ACC112 (cell line): ENCODE measurements at regions not wholly inside any gene's neighbourhood (a gene's known extent, or its start where the extent isn't known, plus 50 kb on each side); places are given as distances from the start of the nearest gene placed in this dataset.

ENCODE experiments used
- H2AFZ ChIP-seq: fragments of 200-600 bp; sonication (generic); one replicate; pipeline ENCODE4 v1.6.0; 2017; ENCODE audit warnings: antibody characterized with exemption, low read length; ENCODE audit not compliant: unreplicated experiment
- H3K27ac ChIP-seq: fragments of 200-600 bp; sonication (generic); 2 replicates; pipeline ENCODE4 v1.5.1; 2014; ENCODE audit warnings: low read depth, mild to moderate bottlenecking, antibody characterized with exemption, low read length, moderate library complexity
- H3K27me3 ChIP-seq: fragments of 200-600 bp; sonication (generic); 2 replicates; pipeline ENCODE4 v1.6.1; 2014; ENCODE audit warnings: mild to moderate bottlenecking, antibody characterized with exemption, low read length, moderate library complexity, mixed read lengths; ENCODE audit not compliant: insufficient read depth
- H3K36me3 ChIP-seq: fragments of 200-600 bp; sonication (generic); 2 replicates; pipeline ENCODE4 v1.6.1; 2016; ENCODE audit warnings: mild to moderate bottlenecking, antibody characterized with exemption, low read length, moderate library complexity, mixed read lengths; ENCODE audit not compliant: insufficient read depth
- H3K4me1 ChIP-seq: fragments of 200-600 bp; sonication (generic); one replicate; pipeline ENCODE4 v1.6.1; 2016; ENCODE audit warnings: low read length, mixed read lengths; ENCODE audit not compliant: insufficient read depth, unreplicated experiment, control insufficient read depth
- H3K4me3 ChIP-seq: fragments of 200-600 bp; sonication (generic); 2 replicates; pipeline ENCODE4 v1.5.1; 2014; ENCODE audit warnings: mild to moderate bottlenecking, low read depth, low read length
- H3K79me2 ChIP-seq: fragments of 200-600 bp; sonication (generic); one replicate; pipeline ENCODE4 v1.6.0; 2016; ENCODE audit warnings: low read length; ENCODE audit not compliant: control insufficient read depth, unreplicated experiment, insufficient read depth

DNA sequence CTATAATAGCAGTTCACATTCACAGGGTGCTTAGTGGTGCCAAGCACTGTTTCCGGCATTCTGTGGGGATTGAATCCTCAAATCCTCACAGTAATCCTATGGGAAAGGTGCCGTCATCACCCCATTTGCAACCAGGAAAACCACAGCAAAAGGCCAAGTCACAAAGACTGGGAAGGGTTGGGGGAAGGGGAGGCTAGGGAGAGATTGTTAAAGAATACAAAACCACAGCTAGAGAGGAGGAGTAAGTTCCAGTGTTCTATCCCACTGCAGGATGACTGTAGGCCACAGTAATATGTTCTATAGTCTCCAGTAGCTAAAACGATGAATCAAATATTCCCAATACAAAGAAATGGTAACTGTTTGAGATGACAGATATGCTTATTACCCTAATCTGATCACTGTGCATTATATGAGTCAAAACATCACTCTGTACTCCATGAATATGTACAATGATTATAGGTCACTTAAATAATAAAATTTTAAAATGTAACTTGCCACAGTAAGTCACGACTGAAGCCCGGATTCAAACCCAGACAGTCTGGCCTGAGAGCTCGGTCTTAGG, 256.8 kb downstream of the TOMM20 start:
- Histone ChIP-seq H3K4me3 (no peak overlapping the region), H3K27ac (no peak overlapping the region), H2AFZ (no peak overlapping the region), H3K4me1 (peaks cover 19% of the 10 kb centered on the region), H3K79me2 (no peaks in the 10 kb centered on the region), H3K36me3 (no peaks in the 10 kb centered on the region), H3K27me3 (no peaks in the 10 kb centered on the region)

DNA sequence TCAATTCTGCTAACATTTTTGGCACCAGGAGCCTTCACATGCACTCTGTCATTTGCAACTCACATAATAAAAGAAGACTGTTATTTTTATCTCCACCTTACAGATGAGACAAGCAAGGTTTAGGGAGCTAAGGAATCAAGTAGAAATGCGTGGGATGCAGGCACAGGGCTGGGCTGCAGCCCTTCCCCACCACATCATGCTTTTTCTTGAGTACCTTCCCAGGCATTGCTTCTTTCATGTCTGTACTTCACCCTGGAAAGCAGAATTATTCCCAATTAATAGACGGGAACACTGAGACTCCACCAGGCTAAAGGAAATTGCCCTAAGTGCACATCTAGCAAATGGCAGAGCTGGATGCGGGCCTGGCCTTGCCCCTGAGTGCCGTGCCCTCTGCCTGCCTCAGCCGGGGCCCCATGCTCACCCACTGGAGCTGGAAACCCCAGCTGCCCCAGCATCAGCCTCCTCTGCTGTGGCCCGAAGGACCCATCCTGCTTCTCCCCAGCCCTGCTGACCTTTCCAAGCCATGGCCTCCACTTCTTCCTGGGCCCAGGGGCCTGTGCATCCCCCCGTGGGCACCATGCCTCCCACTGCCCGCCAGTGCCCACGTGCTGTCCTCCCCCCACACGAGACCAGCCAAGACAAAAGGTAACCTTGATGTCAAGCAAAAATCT, 257.5 kb downstream of the TOMM20 start:
- Histone ChIP-seq H2AFZ (no peak overlapping the region), H3K79me2 (no peaks in the 10 kb centered on the region), H3K4me3 (no peak overlapping the region), H3K27ac (no peak overlapping the region), H3K36me3 (no peaks in the 10 kb centered on the region), H3K27me3 (no peaks in the 10 kb centered on the region), H3K4me1 (peaks cover 19% of the 10 kb centered on the region)

DNA sequence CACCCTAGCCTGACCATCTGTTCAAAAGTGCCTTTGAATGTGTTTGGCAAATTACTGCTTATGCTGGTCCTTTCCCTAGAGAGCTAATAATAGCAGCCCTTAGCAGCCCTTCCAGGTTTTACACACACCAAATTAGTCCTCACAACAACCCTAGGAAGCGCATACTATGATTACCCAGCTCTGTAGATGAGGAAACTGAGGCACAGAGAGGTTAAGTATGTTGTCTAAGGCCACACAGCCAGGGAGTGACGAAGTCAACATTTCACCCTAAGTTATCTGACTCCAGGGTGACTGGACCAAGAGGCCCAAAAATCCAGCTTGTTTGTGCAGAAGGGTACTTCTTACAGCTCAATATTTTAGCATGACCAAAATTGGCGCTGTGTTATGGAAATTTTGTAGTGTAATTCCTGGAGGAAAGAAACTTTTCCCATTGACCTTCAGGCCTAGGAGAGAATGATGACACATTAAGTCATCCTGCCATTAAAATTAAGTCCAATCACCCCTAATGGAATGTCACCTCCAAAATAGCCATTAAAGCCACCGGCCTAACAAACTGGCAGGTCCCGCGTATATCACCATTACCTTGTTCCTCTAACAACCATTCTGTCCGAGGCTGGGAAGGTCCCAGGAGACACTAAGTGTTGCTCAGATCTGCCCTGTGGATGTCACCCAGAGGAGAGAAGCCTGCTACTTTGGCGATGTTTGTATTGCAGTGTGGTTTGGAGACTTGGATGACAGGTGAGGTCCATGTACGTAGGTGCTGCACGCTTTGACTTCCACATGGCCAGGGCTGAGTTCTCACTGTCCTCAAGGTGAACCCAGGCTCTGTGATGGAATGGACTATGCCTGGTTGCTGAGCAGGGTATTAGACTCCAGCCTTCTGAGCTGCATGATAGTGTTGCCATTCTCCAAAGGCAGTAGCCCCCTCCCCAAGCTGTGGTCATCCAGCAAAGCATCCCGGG, 258.3 kb downstream of the TOMM20 start:
- Histone ChIP-seq H3K27me3 (no peaks in the 10 kb centered on the region), H3K36me3 (no peaks in the 10 kb centered on the region; the same call in 1 of the 2 replicates), H3K4me3 (no peak overlapping the region), H3K79me2 (no peaks in the 10 kb centered on the region), H2AFZ (no peak overlapping the region), H3K4me1 (peaks cover 15% of the 10 kb centered on the region), H3K27ac (no peak overlapping the region)

DNA sequence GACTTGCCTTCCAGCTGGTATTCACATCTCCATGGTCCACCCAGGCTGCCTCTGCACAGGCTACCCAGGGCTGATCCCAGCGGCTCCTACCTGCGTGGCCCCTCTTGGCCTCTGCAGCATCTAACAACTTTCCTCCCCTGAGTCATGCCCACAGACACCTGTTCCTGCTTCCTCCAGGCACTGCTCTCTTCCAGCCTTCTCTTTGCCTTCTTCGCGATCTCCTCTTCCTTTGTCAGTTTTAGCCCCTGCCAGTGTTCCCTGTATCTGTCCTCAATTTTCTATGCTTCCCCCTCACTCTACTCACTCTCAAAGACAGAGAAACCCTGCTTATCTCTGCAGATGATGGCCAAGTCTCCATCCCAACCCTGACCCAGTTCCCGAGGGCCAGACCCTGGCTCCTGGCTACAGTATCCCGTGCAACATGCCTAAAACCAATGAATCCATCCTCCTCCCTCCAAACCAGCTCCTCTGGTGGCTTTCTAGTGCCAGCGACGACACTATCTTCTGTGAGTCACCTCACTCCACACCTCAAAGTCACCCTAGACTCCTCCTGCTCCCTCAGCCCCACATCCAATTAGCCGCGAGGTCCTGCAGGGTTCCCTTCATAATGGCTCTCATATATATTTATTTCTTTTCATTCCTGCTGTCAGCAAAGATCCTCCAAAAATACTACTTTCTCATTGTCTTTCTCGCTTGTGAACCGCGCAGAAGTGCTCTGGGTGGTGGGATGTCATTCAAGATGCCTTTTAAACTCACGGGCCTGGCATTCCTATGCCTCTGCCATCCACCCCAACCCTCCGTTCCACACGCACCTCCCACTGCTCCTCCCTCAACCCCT, 259.2 kb downstream of the TOMM20 start:
- peaks cover 15% of the 10 kb centered on the region for H3K4me1 ChIP-seq
- no peak overlapping the region for H3K27ac ChIP-seq

DNA sequence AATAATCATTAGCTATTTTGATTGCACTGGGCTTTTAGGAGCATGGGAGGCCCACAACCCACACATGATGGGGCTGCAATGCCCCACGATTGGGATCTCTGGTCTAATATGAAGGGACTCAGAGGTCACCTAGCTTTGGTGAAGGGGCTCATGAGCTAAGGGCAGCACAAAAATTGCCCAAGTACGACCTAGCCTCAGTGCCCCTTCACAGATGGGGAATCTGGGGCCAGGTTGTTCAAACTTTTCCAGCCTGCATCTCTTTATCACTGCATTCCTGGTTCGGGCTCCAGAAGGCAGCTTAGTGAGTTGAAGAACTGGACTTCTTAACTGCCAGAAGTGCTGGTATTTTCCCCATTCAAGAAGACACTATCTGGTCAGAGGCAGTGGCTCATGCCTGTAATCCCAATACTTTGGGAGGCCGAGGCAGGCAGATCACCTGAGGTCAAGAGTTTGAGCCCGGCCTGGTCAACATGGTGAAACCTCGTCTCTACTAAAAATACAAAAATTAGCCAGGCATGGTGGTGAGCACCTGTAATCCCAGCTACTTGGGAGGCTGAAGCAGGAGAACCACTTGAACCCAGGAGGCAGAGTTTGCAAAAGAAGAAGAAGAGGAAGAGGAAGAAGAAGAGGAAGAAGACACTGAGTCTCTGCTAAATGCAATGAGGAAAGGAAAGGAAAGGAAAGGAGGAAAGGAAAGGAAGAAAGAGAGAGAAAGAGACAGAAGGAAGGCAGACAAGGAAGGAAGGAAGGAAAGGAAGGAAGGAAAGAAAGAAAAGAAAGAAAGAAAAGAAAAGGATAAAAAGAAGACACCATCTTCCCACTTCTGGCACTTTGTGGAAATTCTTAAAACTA, 258.5 kb upstream of the IRF2BP2 start:
- no peaks in the 10 kb centered on the region for H3K27me3 ChIP-seq
- no peaks in the 10 kb centered on the region; the same call in 1 of the 2 replicates for H3K36me3 ChIP-seq
- no peaks in the 10 kb centered on the region for H3K79me2 ChIP-seq
- H2AFZ ChIP-seq: no peak overlapping the region
- H3K27ac ChIP-seq: no peak overlapping the region
- peaks cover 23% of the 10 kb centered on the region for H3K4me1 ChIP-seq
- H3K4me3 ChIP-seq: no peak overlapping the region

More for the DNA sequence above, 259.2 kb downstream of the TOMM20 start:
- no peaks in the 10 kb centered on the region for H3K27me3 ChIP-seq
- no peaks in the 10 kb centered on the region for H3K79me2 ChIP-seq
- H2AFZ ChIP-seq: no peak overlapping the region
- no peak overlapping the region for H3K4me3 ChIP-seq
- H3K36me3 ChIP-seq: no peaks in the 10 kb centered on the region; the same call in 1 of the 2 replicates

DNA sequence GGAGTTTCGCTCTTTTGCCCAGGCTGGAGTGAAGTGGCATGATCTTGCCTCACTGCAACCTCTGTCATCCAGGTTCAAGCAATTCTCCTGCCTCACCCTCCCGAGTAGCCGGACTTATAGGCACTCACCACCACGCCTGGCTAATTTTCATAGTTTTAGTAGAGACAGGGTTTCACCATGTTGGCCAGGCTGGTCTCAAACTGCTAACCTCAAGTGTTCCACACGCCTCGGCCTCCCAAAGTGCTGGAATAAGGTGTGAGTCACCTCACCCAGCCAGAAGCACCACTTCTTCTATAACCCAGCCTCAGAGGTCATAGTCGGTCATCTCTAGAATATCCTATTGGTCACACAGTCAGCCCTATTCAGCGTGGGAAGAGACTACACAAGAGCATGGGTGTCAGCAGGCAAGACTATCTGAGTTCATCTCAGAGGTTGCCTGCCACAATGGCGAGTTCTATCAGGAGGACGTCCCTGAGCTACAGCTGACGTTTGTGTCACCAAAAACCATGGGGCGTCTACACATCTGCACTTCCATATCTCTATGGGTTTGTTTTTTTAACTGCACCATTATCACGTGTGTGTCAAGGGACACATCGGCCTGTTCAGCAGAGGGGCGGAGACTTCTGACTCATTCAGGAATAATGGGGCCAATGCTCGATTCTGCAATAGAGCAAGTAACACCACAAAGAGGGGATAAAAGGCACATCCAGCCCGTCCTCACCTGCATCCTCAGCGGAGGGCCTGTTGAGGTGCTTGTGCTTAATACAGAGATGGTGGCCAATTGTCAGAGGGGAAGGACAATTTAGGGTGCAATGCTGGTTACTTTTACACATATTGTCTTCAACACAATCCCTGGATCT, 256.3 kb upstream of the IRF2BP2 start:
- peak overlapping the region; percentile 16 for H2AFZ ChIP-seq
- no peaks in the 10 kb centered on the region; the same call in 1 of the 2 replicates for H3K36me3 ChIP-seq
- H3K4me3 ChIP-seq: no peak overlapping the region
- H3K27me3 ChIP-seq: no peaks in the 10 kb centered on the region
- no peaks in the 10 kb centered on the region for H3K79me2 ChIP-seq
- peaks cover 36% of the 10 kb centered on the region for H3K4me1 ChIP-seq
- H3K27ac ChIP-seq: peak overlapping the region; percentile 40

DNA sequence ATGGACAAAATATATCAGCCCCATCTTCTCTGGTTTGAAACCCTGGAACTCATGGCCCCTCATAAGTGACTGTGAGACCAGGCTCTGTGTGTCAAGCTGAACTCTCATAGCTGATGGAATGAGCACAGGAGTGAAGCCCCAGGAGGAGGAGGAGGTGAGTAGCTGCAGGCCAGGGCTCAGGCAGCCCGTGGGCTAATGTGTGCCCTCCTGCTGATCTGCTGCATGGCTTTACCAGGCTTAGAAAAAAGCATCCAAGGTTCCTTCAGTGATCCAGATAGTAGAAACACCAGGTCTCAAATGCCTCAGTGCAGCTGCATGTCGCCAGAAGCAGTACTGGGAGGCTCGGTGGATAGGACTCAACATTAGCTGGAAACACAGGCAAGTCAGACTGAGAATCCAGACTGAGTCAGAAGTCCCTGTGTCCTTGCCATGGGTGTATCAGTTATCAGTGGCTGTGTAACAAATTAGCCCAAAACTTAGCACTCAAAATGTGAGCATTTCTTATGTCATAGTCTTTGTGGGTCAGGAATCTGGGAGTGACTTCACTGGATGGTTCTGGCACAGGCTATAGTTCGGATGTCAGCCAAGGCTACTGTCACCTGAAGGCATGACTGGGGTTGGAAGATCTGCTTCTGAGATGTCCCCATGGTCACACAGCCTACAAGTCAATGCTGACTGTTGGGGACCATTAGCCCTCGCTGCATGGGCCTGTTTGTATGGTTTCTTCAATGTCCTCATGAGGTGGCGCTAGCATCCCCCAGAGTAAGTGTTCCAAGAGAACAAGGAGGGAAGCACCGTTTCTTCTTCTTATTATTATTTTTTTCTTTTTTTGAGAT, 255.4 kb upstream of the IRF2BP2 start:
- H3K27ac ChIP-seq: no peak overlapping the region
- H3K27me3 ChIP-seq: no peaks in the 10 kb centered on the region
- H3K79me2 ChIP-seq: no peaks in the 10 kb centered on the region

DNA sequence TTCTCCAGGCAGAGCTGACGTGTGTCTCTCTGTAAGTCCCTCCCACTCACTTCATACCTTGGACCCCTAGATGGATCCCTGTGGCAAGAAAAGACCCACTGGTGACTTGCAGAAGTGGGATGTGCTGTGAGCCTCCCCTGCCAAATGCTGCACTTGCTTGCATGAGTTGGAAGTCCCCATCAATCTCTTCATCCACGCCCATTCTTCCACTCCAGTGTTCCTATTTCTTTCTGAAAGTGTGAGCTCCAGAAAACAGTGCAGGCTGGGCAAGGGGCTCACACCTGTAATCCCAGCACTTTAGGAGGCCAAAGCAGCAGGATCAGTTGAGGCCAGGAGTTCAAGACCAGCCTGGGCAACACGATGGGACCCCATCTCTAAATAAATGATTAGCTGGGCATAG, 254.1 kb upstream of the IRF2BP2 start:
- peak overlapping the region; percentile 77 for H3K27ac ChIP-seq

More for the DNA sequence above, 255.4 kb upstream of the IRF2BP2 start:
- peaks cover 37% of the 10 kb centered on the region for H3K4me1 ChIP-seq
- H3K36me3 ChIP-seq: no peaks in the 10 kb centered on the region; the same call in 1 of the 2 replicates
- H3K4me3 ChIP-seq: no peak overlapping the region
- no peak overlapping the region for H2AFZ ChIP-seq

More for the DNA sequence above, 254.1 kb upstream of the IRF2BP2 start:
- Histone ChIP-seq H3K79me2 (no peaks in the 10 kb centered on the region), H3K36me3 (no peaks in the 10 kb centered on the region; the same call in 1 of the 2 replicates), H3K4me1 (peaks cover 37% of the 10 kb centered on the region), H3K4me3 (no peak overlapping the region), H2AFZ (no peak overlapping the region), H3K27me3 (no peaks in the 10 kb centered on the region)
